OCI-LY1 (cell line): ENCODE measurements at regions not wholly inside any gene's neighbourhood (a gene's known extent, or its start where the extent isn't known, plus 50 kb on each side); places are given as distances from the start of the nearest gene placed in this dataset.

Experiments
- CTCF ChIP-seq: fragments of 200-600 bp; sonication (generic), shearing (Covaris generic); IDR thresholded peaks from 2 replicates; pipeline ENCODE4 v1.5.1; 2017; ENCODE audit warnings: mild to moderate bottlenecking, antibody characterized with exemption, low read length, moderate library complexity, mixed read lengths
- EZH2 ChIP-seq: fragments of 200-600 bp; sonication (generic), shearing (Covaris generic); IDR thresholded peaks from 2 replicates; pipeline ENCODE4 v1.8.0; 2017; ENCODE audit warnings: borderline replicate concordance, mixed run types, mild to moderate bottlenecking, antibody characterized with exemption, low read length, moderate library complexity, mixed read lengths

DNA sequence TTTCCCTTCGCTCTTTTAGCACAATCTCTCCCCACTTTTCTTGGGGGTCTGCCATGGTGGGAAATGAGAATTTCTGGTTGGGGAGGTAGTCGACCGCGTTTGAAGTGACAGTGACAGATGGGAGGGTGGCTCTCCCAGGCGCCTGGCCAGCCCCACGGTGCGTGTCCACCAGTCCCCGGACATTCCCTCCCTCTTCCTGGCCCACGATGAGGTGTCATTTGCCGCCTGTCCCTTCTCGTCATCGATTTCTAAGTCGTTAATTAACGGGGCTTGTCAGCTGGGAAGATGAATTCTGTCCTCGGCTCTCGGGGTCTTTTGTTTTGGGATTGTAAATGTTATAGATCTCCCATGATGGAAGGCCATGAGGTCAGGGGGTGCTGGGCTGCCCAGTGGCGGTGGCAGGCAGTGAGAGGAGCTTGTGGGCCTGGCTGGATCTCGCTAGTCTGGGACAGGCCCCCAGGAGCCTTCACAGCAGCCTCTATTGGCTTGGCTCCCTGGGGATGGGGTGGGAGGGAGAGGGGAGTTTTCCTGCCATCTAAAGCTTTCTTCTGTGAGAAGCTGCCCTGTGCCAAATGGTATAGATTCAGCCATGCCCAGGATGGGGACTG lies 164.2 kb downstream of the MRM1 start:
- no peak for TF ChIP-seq CTCF
- TF ChIP-seq EZH2 = no peak
